HEK293T (cell line): ENCODE measurements at regions not wholly inside any gene's neighbourhood (a gene's known extent, or its start where the extent isn't known, plus 50 kb on each side); places are given as distances from the start of the nearest gene placed in this dataset.

Experiments used
- ELF4 ChIP-seq: fragments of 450-650 bp; IDR thresholded peaks from 2 replicates; pipeline ENCODE4 v1.6.1; 2017; ENCODE audit warnings: antibody characterized with exemption
- FOXA1 ChIP-seq: fragments of 450-650 bp; IDR thresholded peaks from 2 replicates; pipeline ENCODE4 v1.6.1; 2016; ENCODE audit warnings: mild to moderate bottlenecking
- FOXM1 ChIP-seq: fragments of 450-650 bp; IDR thresholded peaks from 2 replicates; pipeline ENCODE4 v1.6.1; 2017; ENCODE audit warnings: mild to moderate bottlenecking, borderline replicate concordance
- HDGF ChIP-seq: fragments of 450-650 bp; IDR thresholded peaks from 2 replicates; pipeline ENCODE4 v1.6.1; 2017; ENCODE audit warnings: antibody characterized with exemption, borderline replicate concordance
- L3MBTL2 ChIP-seq: fragments of 450-650 bp; conservative IDR thresholded peaks from 2 replicates; pipeline ENCODE4 v1.6.1; 2016; ENCODE audit warnings: mild to moderate bottlenecking
- NFRKB ChIP-seq: fragments of 450-650 bp; IDR thresholded peaks from 2 replicates; pipeline ENCODE4 v1.6.1; 2016; ENCODE audit warnings: mild to moderate bottlenecking, moderate library complexity
- PKNOX1 ChIP-seq: fragments of 450-650 bp; IDR thresholded peaks from 2 replicates; pipeline ENCODE4 v1.6.1; 2016
- SP1 ChIP-seq: fragments of 450-650 bp; IDR thresholded peaks from 2 replicates; pipeline ENCODE4 v1.6.1; 2017
- ZNF384 ChIP-seq: fragments of 450-650 bp; IDR thresholded peaks from 2 replicates; pipeline ENCODE4 v1.6.1; 2016

DNA sequence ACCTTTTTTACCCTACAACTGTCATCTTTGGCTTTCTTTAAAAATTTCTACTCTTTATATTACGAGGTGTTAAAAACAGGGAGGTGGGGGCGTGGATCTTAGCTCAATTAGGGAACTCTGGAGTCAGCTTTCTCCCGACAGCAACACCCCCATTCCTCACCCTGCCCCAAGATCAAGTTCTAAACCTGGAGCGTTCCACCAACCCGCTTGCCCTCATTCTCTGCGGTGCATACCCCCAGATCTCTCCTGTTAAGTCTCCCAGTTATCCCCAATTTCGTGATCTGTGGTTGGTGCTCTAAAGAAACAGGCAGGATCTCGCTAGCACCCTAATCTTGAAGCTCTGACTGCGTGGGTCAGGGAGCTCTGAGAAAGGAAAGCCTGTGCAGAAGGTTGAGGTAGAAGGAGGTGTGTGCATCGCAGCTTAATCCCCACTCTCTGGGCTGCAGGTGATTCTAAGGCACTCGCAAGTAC lies 177.3 kb upstream of the NTM start:
- TF ChIP-seq FOXA1 (no peak), ZNF384 (no peak), SP1 (no peak), ELF4 (no peak), NFRKB (no peak), FOXM1 (no peak), PKNOX1 (no peak), L3MBTL2 (no peak), HDGF (no peak)
